ENCODE measurements at regions not wholly inside any gene's neighbourhood (a gene's known extent, or its start where the extent isn't known, plus 50 kb on each side); places are given as distances from the start of the nearest gene placed in this dataset.

- TF ChIP-seq CTCF (IDR thresholded peaks at IDR 0.05) = no peak
- Mint-ChIP-seq H3K27ac (peak overlapping the region; percentile 89), H3K4me3 (peak overlapping the region; percentile 79), H3K27me3 (ENCODE audit: insufficient read depth) (no peaks in the 10 kb centered on the region; the same call in 1 of the 2 replicates), H3K36me3 (ENCODE audit: low read depth) (peaks cover 23% of the 10 kb centered on the region), H3K9me3 (no peaks in the 10 kb centered on the region), H3K4me1 (ENCODE audit: low read depth) (peaks cover 81% of the 10 kb centered on the region)
- DNase-seq = no peak
Observed at GRCh38 chr10:4247379-4247778, 462.4 kb upstream of the KLF6 start.

- Mint-ChIP-seq H3K4me3 (peak overlapping the region; percentile 79), H3K27ac (peak overlapping the region; percentile 89), H3K9me3 (no peaks in the 10 kb centered on the region), H3K4me1 (ENCODE audit: low read depth) (peaks cover 86% of the 10 kb centered on the region), H3K36me3 (ENCODE audit: low read depth) (peaks cover 23% of the 10 kb centered on the region), H3K27me3 (ENCODE audit: insufficient read depth) (no peaks in the 10 kb centered on the region; the same call in 1 of the 2 replicates)
- no peak for TF ChIP-seq CTCF (IDR thresholded peaks at IDR 0.05)
- peak; percentile 93 for DNase-seq
Observed at GRCh38 chr10:4246881-4247358, 461.9 kb upstream of the KLF6 start.

- no peak for TF ChIP-seq CTCF (IDR thresholded peaks at IDR 0.05)
- Mint-ChIP-seq H3K9me3 (no peaks in the 10 kb centered on the region), H3K27ac (peak overlapping the region; percentile 89), H3K36me3 (ENCODE audit: low read depth) (peaks cover 12% of the 10 kb centered on the region), H3K4me1 (ENCODE audit: low read depth) (peaks cover 100% of the 10 kb centered on the region), H3K4me3 (peak overlapping the region; percentile 75), H3K27me3 (ENCODE audit: insufficient read depth) (no peaks in the 10 kb centered on the region)
- peak; percentile 96 for DNase-seq
Observed at GRCh38 chr10:4243651-4244050, 458.6 kb upstream of the KLF6 start.

- no peaks in the 10 kb centered on the region for H3K9me3 Mint-ChIP-seq
- peak overlapping the region; percentile 75 for H3K4me3 Mint-ChIP-seq
- peaks cover 14% of the 10 kb centered on the region; the same call in 1 of the 2 replicates for H3K36me3 Mint-ChIP-seq (ENCODE audit: low read depth)
- no peak for TF ChIP-seq CTCF (IDR thresholded peaks at IDR 0.05)
- H3K27ac Mint-ChIP-seq = peak overlapping the region; percentile 89
- peaks cover 97% of the 10 kb centered on the region for H3K4me1 Mint-ChIP-seq (ENCODE audit: low read depth)
- H3K27me3 Mint-ChIP-seq (ENCODE audit: insufficient read depth) = no peaks in the 10 kb centered on the region
- DNase-seq = no peak
Observed at GRCh38 chr10:4243169-4243568, 458.2 kb upstream of the KLF6 start.

GRCh38 chr10:4242561-4243035 is 457.6 kb upstream of the KLF6 start:
- Mint-ChIP-seq H3K9me3 (no peaks in the 10 kb centered on the region), H3K4me3 (peak overlapping the region; percentile 75), H3K4me1 (ENCODE audit: low read depth) (peaks cover 91% of the 10 kb centered on the region), H3K27me3 (ENCODE audit: insufficient read depth) (no peaks in the 10 kb centered on the region), H3K36me3 (ENCODE audit: low read depth) (peaks cover 8% of the 10 kb centered on the region; the same call in 1 of the 2 replicates), H3K27ac (peak overlapping the region; percentile 89)
- no peak; the same call in 1 of the 2 replicates for TF ChIP-seq CTCF (IDR thresholded peaks at IDR 0.05)
- peak; percentile 78 for DNase-seq

Measured in HFFc6 (cell line).